UCSD-AML1 (cell line): ENCODE measurements at regions not wholly inside any gene's neighbourhood (a gene's known extent, or its start where the extent isn't known, plus 50 kb on each side); places are given as distances from the start of the nearest gene placed in this dataset.

ENCODE experiments used
- DNase-seq: peaks from one replicate; lab custom pipeline; 2025; ENCODE audit not compliant: unreplicated experiment; lab: John Stamatoyannopoulos, UW

GRCh38 chr16:51509336-51509735, 358.3 kb upstream of the SALL1 start:
- DNase-seq, result no peak

DNA sequence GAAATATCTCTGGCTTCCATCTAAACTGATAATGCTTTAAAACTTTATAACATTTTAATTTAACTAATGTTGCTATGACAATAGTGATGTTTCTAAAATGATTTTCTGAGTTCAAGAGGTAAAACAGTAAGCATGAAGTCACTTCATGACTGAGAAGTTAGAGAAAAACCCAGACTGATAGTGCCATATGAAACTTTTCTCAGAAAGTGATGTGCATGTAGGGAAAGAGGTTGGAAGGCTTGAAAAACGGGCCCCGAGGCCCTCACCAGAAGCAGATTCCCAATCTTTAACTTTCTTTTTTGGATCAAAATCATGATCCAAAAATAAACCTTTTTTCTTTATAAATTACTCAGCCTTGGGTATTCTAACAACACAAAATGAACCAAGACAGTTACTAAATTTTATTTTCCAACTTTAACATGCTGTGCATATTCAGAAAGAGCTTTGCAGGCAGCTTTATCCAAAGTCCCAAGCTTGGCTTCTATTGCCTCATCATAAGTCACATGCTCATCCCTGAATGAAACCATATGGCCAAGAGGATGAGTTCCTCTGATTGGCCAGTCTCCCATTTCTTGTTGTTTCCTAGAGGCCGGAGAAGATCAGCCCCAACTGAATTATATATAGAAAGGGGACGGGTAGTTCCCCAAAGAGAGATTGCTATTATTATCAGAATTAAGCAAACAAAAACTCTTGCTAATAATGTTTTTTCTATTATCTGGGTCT, 357.6 kb upstream of the SALL1 start:
- no peak for DNase-seq

DNA sequence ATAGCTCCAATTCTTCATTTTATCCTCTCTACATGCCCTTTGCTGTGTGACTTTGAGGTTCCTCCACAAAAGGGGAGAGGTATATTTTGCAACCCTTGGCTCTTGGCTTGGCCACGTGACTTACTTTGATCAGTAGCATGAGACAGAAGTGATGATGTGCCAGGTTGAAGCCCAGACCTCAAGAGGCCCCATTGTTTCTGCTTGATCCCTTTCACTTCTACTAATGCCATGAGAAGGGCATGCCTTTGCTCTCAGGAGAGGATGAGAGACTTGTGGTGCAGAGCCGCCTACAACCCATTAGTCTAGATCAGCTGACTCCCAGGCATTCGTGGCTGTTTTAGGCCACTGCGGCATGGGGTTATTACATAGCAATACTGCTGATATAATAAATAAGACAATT, 356.2 kb upstream of the SALL1 start:
- DNase-seq, result no peak

GRCh38 chr16:51500306-51500705, 349.2 kb upstream of the SALL1 start:
- DNase-seq, result no peak

GRCh38 chr16:51497541-51498211, 346.6 kb upstream of the SALL1 start:
- no peak for DNase-seq

DNA sequence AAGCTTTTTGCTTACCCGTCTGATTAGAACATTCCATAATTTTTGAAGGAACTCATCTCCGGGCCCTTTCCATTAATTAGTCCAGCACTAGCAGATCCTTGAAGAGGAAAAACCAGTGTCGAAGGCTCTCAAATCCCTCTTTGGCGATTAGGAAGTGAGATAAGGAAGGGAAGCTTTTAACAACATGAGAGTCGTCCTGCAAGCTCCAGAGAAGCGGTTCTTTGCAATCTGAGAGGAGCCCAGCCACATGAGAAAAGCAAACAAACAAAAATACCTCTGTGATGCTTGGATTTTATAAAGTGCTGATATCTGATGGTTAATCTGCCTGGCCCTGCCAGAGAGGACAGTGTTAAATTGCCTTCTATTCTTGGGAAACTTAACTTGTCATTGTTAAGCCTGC, 339.8 kb upstream of the SALL1 start:
- no peak for DNase-seq

DNA sequence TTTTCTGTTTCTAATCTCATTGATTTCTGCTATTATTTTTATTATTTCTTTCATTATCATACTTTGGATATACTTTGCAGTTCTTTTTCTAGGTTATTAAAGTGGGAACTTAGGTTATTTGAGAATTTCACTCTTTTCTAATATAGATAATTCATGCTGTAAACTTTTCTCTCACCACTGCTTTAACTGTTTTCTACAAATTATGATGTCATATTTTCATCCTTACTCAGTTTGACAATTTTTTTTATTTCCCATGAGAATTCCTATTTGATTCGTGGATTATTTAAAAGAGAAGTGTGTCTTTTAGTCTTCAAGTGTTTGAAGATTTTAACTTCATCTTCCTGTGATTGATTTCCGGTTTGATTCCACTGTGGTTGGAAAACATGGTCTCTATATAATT, 336.8 kb upstream of the SALL1 start:
- no peak for DNase-seq

DNA sequence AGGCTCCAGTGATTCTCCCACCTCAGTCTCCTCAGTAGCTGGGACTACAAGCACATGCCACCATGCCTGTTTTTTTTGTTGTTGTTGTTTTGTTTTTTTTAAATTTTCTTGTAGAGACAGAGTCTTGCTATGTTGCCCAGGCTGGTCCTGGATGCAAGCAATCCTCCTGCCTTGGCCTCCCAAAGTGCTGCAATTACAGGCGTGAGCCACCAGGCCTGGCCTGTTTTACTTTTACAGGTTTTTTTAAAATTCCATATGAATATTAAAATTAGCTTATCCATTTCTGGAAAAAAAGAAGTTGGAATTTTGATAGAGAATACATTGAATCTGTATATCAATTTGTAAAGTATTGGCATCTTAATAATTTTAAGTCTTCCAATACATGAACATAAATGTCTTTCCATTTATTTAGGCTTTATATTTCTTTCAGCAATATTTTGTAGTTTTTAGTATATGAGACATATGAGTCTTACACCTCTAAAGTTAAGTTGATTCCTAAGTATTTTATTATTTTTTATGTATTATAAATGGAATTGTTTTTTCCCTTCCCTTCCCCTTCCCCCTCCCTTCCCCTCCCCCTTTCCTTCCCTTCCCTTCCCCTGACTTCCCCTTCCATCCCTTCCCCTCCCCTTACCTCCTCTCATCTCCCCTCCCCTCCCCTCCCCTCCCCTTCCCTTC, 323.5 kb upstream of the SALL1 start:
- no peak for DNase-seq

DNA sequence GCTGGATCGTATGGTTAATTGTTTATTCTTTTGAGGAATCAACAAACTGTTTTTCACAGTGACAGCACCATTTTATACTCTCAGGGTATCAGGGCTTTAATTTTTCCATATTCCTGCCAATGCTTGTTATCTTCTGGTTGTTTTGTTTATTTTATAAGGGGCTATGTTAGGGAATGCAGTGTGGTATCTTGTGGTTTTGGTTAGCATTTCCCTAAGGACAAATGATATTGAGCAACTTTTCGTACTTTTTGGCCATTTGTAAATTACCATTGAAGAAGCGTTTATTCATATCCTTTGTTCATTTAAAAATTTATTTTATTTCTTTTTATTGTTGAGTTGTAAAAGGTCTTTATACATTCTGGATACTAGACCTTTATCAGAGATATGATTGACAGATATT, 322.0 kb upstream of the SALL1 start:
- DNase-seq, result no peak

DNA sequence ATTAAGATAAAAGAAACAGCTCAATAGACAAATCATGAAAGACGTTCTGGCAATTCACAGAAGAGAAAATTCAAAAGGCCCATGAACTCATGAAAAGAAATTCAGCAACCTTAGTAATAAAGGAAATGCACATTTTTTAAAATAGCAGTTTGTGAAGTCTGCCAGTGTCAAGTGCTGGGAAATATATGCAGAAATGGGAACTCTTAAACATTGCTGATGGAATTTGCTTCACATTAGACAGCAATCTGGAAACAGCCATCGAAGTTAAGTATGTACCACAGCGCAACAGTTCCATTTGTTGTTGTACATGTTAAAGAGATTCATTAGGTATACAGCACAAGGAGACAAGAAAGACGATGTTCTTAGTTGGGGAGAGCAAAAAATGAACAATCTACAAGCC, 319.4 kb upstream of the SALL1 start:
- no peak for DNase-seq

DNA sequence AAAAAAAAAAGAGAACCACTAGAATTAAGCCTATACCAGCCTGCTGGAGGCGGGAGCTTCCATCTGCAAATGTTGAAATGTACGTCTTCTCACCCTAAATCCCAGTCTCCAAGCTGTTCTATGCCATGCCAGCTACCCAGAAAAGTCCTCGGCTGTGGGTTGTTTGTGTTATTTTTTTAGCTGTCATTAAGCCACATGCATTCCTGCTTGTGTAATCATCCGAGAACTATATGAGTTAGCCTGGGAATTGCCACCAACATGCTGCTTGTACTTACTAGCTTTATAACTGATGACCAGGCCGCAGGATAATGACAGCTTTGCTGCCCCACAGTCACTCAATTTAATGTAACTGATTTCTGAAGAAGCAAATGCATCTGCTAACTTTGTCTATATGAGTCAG, 313.9 kb upstream of the SALL1 start:
- no peak for DNase-seq

DNA sequence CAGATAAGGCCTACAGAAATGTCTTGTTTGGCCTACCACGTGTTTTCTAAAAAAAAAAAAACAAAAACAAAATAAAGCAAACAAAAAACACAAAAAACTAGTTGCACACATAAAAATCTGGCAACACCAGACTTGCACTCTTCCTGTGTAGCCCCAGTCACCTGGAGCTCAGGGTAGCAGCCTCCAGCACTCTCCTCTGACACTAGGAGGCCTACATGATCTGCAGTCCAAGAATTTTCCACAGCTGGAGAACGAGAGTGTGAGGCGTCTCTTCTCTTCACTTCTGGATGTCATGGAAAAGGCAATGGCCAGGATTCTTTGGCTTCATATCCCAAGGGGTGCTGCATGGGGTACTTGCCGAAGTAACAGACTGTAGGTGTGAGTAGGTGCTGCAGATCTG, 310.2 kb upstream of the SALL1 start:
- no peak for DNase-seq

DNA sequence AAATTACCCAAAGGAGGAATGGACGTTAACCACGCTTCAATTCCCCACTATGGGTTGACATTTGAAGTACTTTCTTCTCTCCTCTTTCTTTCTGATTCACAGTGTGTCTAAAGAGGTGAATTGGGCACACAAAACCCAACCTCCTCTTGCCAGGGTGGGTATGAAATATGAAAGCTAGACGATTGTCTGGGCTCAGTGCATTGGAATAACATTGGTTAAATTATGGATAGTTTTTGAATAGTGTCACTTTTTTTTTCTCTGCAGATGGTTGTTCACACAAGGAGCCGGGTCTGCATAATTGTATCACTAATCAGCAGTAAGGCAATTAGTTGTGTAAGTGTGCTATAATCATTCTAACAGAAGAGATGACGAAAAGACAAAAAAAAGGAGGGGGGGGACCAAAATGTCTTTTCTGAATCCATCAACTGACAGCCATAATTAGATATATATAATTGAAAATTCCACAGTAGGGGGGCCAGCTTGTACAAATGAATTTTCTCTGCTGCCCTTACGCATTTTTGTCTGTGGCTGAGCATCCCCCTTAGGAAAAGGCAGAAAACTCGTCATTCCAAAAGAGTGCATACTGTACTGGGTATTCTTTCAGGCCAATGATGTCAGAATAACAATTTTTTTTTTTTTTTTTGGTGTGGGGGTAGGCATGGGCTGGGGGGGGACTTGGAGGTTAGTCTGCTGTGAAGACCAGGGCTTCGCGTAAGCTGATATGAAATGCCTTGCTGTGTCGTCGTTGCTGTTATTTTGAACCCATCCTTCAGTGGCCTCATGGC, 307.5 kb upstream of the SALL1 start:
- DNase-seq, result no peak

- DNase-seq, result no peak
Measured at GRCh38 chr16:51457775-51458174, 306.7 kb upstream of the SALL1 start.

DNA sequence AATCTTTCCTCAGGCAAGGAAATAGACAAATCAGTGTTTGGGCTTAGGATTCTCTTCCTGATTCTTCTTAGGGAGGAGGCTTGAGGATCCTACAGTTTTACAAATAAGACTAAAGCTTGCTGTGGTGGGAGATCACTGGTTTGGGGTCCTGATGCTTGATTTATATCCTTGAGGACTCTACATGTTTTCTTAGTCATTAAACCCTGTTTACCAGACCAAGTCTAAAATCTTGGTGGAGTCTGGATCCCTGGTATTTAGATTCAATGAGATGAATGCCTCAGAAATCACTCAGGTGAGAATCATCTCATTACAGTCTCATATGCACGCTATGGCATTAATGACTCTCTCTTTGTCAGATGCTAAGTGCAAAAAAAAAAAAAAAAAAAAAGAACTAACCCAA, 304.3 kb upstream of the SALL1 start:
- DNase-seq, result no peak

DNA sequence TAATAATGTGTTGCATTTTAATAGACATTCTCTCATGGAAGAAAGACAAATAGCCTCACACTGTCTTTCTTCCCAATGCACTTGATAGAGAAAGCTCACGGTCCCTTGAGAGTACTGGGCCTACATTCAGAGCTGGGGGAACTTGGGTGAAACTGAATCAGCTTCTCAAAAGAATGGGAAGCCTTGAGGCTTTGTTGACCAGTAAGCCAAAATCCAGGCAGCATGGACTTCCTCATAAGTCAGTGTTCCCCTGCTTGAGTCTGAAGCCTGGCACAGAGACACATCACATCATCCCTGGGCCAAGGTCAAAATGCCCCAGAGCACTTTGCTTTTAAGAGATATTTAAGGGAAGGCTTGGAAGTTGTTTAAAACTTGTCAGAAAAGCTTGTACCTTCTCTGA, 302.2 kb upstream of the SALL1 start:
- DNase-seq, result no peak

GRCh38 chr16:51450909-51451308, 299.8 kb upstream of the SALL1 start:
- DNase-seq, result no peak

DNA sequence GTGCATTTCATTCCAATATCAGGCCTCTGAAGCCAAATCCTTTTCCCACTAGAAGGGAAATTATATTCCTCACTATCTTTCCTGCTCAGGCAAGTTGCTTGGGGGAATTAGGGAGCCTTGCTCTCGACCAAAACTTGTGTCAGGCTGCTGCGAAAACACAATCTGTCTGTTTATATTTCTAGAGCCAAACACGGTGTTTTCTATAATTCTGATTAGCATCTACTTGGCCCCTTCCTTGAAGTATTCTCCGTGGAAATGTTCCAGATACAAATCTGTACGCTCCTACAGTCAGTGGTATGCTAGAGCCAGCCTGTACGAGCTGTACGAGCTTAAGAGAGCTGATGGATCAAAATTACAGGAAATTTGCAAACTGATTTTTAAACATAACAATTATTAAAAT, 299.3 kb upstream of the SALL1 start:
- DNase-seq, result no peak

GRCh38 chr16:51449441-51449840, 298.4 kb upstream of the SALL1 start:
- DNase-seq, result no peak

GRCh38 chr16:51445250-51445649, 294.2 kb upstream of the SALL1 start:
- DNase-seq, result no peak

- no peak for DNase-seq
Measured at GRCh38 chr16:51443934-51444333, 292.9 kb upstream of the SALL1 start.
